ENCODE measurements at regions not wholly inside any gene's neighbourhood (a gene's known extent, or its start where the extent isn't known, plus 50 kb on each side); places are given as distances from the start of the nearest gene placed in this dataset.

- TF ChIP-seq CTCF (IDR thresholded peaks at IDR 0.05; ENCODE audit: low read depth, low read length): no peak
- H3K4me3 ChIP-seq (ENCODE audit: low read depth, low read length): no peak overlapping the region
Measured at GRCh38 chr1:181347495-181348390, 135.6 kb upstream of the CACNA1E start.

- H3K4me3 ChIP-seq (ENCODE audit: low read depth, low read length): no peak overlapping the region
- TF ChIP-seq CTCF (IDR thresholded peaks at IDR 0.05; ENCODE audit: low read depth, low read length): no peak
Measured at GRCh38 chr1:181349512-181349911, 133.8 kb upstream of the CACNA1E start.

- no peak overlapping the region for H3K4me3 ChIP-seq (ENCODE audit: low read depth, low read length)
- TF ChIP-seq CTCF (IDR thresholded peaks at IDR 0.05; ENCODE audit: low read depth, low read length): no peak
Measured at GRCh38 chr1:181350131-181350530, 133.2 kb upstream of the CACNA1E start.

- no peak for TF ChIP-seq CTCF (IDR thresholded peaks at IDR 0.05; ENCODE audit: low read depth, low read length)
- H3K4me3 ChIP-seq (ENCODE audit: low read depth, low read length): no peak overlapping the region
Measured at GRCh38 chr1:181351740-181352139, 131.6 kb upstream of the CACNA1E start.

- H3K4me3 ChIP-seq (ENCODE audit: low read depth, low read length): no peak overlapping the region
- TF ChIP-seq CTCF (IDR thresholded peaks at IDR 0.05; ENCODE audit: low read depth, low read length): no peak
Measured at GRCh38 chr1:181352695-181353094, 130.6 kb upstream of the CACNA1E start.

GRCh38 chr1:181353526-181353925, 129.8 kb upstream of the CACNA1E start:
- no peak for TF ChIP-seq CTCF (IDR thresholded peaks at IDR 0.05; ENCODE audit: low read depth, low read length)
- no peak overlapping the region for H3K4me3 ChIP-seq (ENCODE audit: low read depth, low read length)

GRCh38 chr1:181354865-181355264, 128.5 kb upstream of the CACNA1E start:
- TF ChIP-seq CTCF (IDR thresholded peaks at IDR 0.05; ENCODE audit: low read depth, low read length): no peak
- no peak overlapping the region for H3K4me3 ChIP-seq (ENCODE audit: low read depth, low read length)
